GM12891 (cell line): ENCODE measurements at regions not wholly inside any gene's neighbourhood (a gene's known extent, or its start where the extent isn't known, plus 50 kb on each side); places are given as distances from the start of the nearest gene placed in this dataset.

ENCODE experiments used
- POLR2A ChIP-seq: IDR thresholded peaks from 2 replicates; pipeline ENCODE4 v1.6.1; 2011; ENCODE audit warnings: low read depth, low read length, control low read depth
- POLR2AphosphoS5 ChIP-seq: IDR thresholded peaks from 2 replicates; pipeline ENCODE4 v1.6.1; 2011; ENCODE audit warnings: low read depth, low read length, control low read depth
- TAF1 ChIP-seq: IDR thresholded peaks from 2 replicates; pipeline ENCODE4 v1.6.1; 2011; ENCODE audit warnings: low read depth, low read length, control low read depth

GRCh38 chr5:17160756-17161040 is 56.7 kb upstream of the BASP1 start:
- TF ChIP-seq POLR2A (no peak), POLR2AphosphoS5 (no peak), TAF1 (no peak)
